H1 (cell line): ENCODE measurements at regions not wholly inside any gene's neighbourhood (a gene's known extent, or its start where the extent isn't known, plus 50 kb on each side); places are given as distances from the start of the nearest gene placed in this dataset.

Source experiments
- CEBPB ChIP-seq: IDR thresholded peaks from 2 replicates; pipeline ENCODE4 v1.6.1; 2012; ENCODE audit warnings: low read depth, low read length
- CREB1 ChIP-seq: IDR thresholded peaks from 2 replicates; pipeline ENCODE4 v1.6.1; 2012; ENCODE audit warnings: inconsistent platforms
- CTBP2 ChIP-seq: IDR thresholded peaks from 2 replicates; pipeline ENCODE4 v1.7.0; 2011; ENCODE audit warnings: borderline replicate concordance, mild to moderate bottlenecking, moderate library complexity, mixed read lengths, low read length; ENCODE audit not compliant: insufficient read depth, insufficient read length
- TF ChIP-seq, protein P1 (sequence below): fragments of 300-600 bp; sonication (generic); IDR thresholded peaks from 2 replicates; pipeline ENCODE4 v1.7.1; 2012; ENCODE audit warnings: low read length, moderate library complexity, mild to moderate bottlenecking, inconsistent platforms; ENCODE audit not compliant: insufficient replicate concordance
- TF ChIP-seq, protein P2 (sequence below): IDR thresholded peaks from 2 replicates; pipeline ENCODE4 v1.6.1; 2011; ENCODE audit warnings: low read length, improper control_type of control experiment

DNA sequence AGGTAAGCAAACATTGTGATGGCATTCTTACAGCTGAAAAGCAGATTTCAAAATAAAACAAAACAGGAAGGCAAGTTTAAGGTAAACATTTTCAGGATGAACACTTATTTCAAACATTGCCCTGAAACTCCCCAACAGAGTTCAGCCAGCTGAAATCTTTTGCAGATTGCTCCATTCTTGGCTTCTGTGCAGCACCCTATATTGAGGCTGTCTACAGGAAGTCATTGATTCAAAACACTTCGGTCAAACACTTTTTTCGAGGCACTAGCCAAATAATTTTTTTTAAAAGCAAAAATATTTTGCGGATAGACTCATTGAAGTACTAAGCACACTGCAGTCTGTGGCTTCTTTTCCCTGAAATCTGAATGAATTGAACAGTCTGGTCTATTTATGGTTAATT lies 318.1 kb upstream of the PDE3A start (continued):
- TF ChIP-seq, protein P1, sequence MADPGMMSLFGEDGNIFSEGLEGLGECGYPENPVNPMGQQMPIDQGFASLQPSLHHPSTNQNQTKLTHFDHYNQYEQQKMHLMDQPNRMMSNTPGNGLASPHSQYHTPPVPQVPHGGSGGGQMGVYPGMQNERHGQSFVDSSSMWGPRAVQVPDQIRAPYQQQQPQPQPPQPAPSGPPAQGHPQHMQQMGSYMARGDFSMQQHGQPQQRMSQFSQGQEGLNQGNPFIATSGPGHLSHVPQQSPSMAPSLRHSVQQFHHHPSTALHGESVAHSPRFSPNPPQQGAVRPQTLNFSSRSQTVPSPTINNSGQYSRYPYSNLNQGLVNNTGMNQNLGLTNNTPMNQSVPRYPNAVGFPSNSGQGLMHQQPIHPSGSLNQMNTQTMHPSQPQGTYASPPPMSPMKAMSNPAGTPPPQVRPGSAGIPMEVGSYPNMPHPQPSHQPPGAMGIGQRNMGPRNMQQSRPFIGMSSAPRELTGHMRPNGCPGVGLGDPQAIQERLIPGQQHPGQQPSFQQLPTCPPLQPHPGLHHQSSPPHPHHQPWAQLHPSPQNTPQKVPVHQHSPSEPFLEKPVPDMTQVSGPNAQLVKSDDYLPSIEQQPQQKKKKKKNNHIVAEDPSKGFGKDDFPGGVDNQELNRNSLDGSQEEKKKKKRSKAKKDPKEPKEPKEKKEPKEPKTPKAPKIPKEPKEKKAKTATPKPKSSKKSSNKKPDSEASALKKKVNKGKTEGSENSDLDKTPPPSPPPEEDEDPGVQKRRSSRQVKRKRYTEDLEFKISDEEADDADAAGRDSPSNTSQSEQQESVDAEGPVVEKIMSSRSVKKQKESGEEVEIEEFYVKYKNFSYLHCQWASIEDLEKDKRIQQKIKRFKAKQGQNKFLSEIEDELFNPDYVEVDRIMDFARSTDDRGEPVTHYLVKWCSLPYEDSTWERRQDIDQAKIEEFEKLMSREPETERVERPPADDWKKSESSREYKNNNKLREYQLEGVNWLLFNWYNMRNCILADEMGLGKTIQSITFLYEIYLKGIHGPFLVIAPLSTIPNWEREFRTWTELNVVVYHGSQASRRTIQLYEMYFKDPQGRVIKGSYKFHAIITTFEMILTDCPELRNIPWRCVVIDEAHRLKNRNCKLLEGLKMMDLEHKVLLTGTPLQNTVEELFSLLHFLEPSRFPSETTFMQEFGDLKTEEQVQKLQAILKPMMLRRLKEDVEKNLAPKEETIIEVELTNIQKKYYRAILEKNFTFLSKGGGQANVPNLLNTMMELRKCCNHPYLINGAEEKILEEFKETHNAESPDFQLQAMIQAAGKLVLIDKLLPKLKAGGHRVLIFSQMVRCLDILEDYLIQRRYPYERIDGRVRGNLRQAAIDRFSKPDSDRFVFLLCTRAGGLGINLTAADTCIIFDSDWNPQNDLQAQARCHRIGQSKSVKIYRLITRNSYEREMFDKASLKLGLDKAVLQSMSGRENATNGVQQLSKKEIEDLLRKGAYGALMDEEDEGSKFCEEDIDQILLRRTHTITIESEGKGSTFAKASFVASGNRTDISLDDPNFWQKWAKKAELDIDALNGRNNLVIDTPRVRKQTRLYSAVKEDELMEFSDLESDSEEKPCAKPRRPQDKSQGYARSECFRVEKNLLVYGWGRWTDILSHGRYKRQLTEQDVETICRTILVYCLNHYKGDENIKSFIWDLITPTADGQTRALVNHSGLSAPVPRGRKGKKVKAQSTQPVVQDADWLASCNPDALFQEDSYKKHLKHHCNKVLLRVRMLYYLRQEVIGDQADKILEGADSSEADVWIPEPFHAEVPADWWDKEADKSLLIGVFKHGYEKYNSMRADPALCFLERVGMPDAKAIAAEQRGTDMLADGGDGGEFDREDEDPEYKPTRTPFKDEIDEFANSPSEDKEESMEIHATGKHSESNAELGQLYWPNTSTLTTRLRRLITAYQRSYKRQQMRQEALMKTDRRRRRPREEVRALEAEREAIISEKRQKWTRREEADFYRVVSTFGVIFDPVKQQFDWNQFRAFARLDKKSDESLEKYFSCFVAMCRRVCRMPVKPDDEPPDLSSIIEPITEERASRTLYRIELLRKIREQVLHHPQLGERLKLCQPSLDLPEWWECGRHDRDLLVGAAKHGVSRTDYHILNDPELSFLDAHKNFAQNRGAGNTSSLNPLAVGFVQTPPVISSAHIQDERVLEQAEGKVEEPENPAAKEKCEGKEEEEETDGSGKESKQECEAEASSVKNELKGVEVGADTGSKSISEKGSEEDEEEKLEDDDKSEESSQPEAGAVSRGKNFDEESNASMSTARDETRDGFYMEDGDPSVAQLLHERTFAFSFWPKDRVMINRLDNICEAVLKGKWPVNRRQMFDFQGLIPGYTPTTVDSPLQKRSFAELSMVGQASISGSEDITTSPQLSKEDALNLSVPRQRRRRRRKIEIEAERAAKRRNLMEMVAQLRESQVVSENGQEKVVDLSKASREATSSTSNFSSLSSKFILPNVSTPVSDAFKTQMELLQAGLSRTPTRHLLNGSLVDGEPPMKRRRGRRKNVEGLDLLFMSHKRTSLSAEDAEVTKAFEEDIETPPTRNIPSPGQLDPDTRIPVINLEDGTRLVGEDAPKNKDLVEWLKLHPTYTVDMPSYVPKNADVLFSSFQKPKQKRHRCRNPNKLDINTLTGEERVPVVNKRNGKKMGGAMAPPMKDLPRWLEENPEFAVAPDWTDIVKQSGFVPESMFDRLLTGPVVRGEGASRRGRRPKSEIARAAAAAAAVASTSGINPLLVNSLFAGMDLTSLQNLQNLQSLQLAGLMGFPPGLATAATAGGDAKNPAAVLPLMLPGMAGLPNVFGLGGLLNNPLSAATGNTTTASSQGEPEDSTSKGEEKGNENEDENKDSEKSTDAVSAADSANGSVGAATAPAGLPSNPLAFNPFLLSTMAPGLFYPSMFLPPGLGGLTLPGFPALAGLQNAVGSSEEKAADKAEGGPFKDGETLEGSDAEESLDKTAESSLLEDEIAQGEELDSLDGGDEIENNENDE = no peak
- TF ChIP-seq CREB1 (no peak), CEBPB (no peak), CTBP2 (no peak)
- TF ChIP-seq, protein P2, sequence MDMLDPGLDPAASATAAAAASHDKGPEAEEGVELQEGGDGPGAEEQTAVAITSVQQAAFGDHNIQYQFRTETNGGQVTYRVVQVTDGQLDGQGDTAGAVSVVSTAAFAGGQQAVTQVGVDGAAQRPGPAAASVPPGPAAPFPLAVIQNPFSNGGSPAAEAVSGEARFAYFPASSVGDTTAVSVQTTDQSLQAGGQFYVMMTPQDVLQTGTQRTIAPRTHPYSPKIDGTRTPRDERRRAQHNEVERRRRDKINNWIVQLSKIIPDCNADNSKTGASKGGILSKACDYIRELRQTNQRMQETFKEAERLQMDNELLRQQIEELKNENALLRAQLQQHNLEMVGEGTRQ = no peak
